Uterus (tissue), 3 donors: ENCODE measurements at regions not wholly inside any gene's neighbourhood (a gene's known extent, or its start where the extent isn't known, plus 50 kb on each side); places are given as distances from the start of the nearest gene placed in this dataset.
A peak's percentile ranks its signal among the peaks of the same experiment; 100 is the strongest.

ENCODE experiments used
- DNase-seq, 2 donors: peaks; one replicate each; pipeline ENCODE4 v3.0.0-alpha.2; 2019 to 2020
- H3K27ac ChIP-seq, 2 donors: fragments of 200-600 bp; sonication (generic); 1 replicate in 1 of 2; 2 replicates in 1 of 2; pipeline ENCODE4 v1.5.1; 2016 to 2018
- H3K27me3 ChIP-seq, 2 donors: fragments of 200-600 bp; sonication (generic); one replicate each; pipeline ENCODE4 v1.5.1; 2018 to 2019; ENCODE audit warnings: control low read depth in 1 of 2
- H3K36me3 ChIP-seq, 2 donors: fragments of 200-600 bp; sonication (generic); one replicate each; pipeline ENCODE4 v1.5.1; 2019; ENCODE audit warnings: control low read depth in 1 of 2
- H3K4me1 ChIP-seq, 2 donors: fragments of 200-600 bp; sonication (generic); one replicate each; pipeline ENCODE4 v1.5.1; 2018 to 2019; ENCODE audit warnings: control low read depth in 1 of 2
- H3K4me3 ChIP-seq, 2 donors: fragments of 200-600 bp; sonication (generic); 1 replicate in 1 of 2; 2 replicates in 1 of 2; pipeline ENCODE4 v1.5.1; 2018 to 2019; ENCODE audit warnings: mild to moderate bottlenecking in 1 of 2
- H3K9me3 ChIP-seq, 2 donors: fragments of 200-600 bp; sonication (generic); one replicate each; pipeline ENCODE4 v1.5.1; 2019; ENCODE audit warnings: control low read depth in 1 of 2
- POLR2A ChIP-seq, 2 donors: fragments of 450-650 bp; IDR thresholded peaks; one replicate each; pipeline ENCODE4 v1.6.1; 2016; ENCODE audit warnings: antibody characterized with exemption in 2 of 2, mild to moderate bottlenecking in 1 of 2, moderate library complexity in 1 of 2
- intact Hi-C: fragments of 100-400 bp; cut with DNase I; formaldehyde crosslinking; loops from one replicate; pipeline ENCODE4 v1.15.1; 2023; ENCODE audit warnings: low total_unique reads
- TF ChIP-seq, protein P1 (sequence below), 4 experiments: fragments of 200-600 bp in 2 of 4; fragments of 450-650 bp in 2 of 4; sonication (generic) in 2 of 4; IDR thresholded peaks; one replicate each; pipeline ENCODE4 v1.5.1; 2016 to 2019; ENCODE audit warnings: antibody characterized with exemption in 4 of 4, mild to moderate bottlenecking in 2 of 4, moderate library complexity in 1 of 4
- donor health status: DM: yes; HTN: yes; CAD: no.

DNA sequence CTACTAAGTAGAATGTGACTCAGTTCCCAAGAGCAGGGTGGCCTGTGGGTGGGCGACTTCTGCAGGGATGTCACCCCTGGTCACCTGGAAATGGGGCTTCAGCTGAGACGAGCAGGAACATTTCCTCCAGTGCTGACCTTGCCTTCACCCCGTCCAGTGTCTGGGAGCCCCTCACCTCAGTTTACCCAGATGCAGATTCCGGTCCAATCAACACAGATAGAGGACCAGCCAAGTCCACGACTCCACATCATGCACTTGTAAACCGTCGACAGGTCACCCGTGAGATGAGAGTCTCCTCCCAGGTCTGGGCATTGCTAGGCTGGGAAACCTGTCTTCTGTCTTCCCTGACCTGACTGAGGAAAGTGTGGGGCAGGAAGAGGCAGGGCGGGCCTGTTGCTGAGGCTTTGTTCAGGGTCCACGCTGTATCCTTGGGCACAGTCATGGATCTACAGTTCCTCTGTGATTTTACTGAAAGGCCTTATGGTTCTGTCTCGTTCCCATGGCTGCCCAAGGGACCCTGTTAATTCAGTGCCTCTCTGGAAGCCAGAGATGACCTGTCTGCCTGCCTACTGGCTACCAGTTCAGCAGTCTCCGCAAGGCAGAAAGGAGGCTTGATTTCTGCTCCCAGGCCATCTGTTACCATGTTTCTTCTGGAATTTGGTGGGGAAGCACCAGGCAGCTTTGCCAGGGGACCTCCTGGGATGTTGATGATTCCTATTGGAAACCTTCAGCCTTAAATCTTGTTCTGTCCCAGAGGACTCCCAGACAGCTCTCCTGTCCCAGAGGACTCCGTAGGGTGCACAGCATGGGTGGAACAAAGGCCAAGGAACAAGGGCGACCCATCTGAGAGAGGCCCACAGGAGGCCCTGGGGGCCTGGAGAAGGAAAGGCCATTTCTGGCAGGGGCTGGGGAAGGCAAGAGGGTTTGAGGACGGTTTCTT is 288.5 kb upstream of the RTL1 start:
- no peak for TF ChIP-seq POLR2A (IDR thresholded peaks at IDR 0.05)
- TF ChIP-seq, protein P1, sequence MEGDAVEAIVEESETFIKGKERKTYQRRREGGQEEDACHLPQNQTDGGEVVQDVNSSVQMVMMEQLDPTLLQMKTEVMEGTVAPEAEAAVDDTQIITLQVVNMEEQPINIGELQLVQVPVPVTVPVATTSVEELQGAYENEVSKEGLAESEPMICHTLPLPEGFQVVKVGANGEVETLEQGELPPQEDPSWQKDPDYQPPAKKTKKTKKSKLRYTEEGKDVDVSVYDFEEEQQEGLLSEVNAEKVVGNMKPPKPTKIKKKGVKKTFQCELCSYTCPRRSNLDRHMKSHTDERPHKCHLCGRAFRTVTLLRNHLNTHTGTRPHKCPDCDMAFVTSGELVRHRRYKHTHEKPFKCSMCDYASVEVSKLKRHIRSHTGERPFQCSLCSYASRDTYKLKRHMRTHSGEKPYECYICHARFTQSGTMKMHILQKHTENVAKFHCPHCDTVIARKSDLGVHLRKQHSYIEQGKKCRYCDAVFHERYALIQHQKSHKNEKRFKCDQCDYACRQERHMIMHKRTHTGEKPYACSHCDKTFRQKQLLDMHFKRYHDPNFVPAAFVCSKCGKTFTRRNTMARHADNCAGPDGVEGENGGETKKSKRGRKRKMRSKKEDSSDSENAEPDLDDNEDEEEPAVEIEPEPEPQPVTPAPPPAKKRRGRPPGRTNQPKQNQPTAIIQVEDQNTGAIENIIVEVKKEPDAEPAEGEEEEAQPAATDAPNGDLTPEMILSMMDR (IDR thresholded peaks at IDR 0.05) = no peak
- intact Hi-C loops = no loop called here
- Histone ChIP-seq H3K27ac (no peak overlapping the region), H3K4me3 (no peak overlapping the region), H3K9me3 (no peaks in the 10 kb centered on the region), H3K27me3 (no peaks in the 10 kb centered on the region), H3K4me1 (no peaks in the 10 kb centered on the region), H3K36me3 (no peaks in the 10 kb centered on the region)
- DNase-seq = peak in 1 of 2 donors; percentile 7

DNA sequence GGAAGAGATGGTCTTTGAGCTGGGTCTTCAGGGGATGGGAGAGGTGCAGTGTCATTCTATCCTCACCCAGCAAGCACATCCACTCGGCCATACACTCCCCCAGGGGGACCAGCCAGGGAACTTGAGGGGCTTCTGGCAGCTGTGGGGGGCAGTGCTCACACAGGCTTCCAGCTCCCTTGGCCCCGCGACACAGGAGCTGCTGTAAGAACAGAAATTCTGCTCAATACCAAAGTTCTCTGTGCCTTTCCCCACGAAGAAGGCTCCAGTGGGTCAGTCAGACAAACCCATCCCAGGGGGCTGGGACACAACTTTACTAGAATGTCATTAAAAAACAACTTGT is 289.1 kb upstream of the RTL1 start:
- no peak for TF ChIP-seq POLR2A (IDR thresholded peaks at IDR 0.05)
- TF ChIP-seq, protein P1 (IDR thresholded peaks at IDR 0.05) = no peak
- H3K9me3 ChIP-seq = no peaks in the 10 kb centered on the region
- intact Hi-C loops = no loop called here
- H3K4me3 ChIP-seq = no peak overlapping the region
- H3K27me3 ChIP-seq = no peaks in the 10 kb centered on the region
- DNase-seq = no peak
- no peaks in the 10 kb centered on the region for H3K36me3 ChIP-seq
- no peaks in the 10 kb centered on the region for H3K4me1 ChIP-seq
- no peak overlapping the region for H3K27ac ChIP-seq

DNA sequence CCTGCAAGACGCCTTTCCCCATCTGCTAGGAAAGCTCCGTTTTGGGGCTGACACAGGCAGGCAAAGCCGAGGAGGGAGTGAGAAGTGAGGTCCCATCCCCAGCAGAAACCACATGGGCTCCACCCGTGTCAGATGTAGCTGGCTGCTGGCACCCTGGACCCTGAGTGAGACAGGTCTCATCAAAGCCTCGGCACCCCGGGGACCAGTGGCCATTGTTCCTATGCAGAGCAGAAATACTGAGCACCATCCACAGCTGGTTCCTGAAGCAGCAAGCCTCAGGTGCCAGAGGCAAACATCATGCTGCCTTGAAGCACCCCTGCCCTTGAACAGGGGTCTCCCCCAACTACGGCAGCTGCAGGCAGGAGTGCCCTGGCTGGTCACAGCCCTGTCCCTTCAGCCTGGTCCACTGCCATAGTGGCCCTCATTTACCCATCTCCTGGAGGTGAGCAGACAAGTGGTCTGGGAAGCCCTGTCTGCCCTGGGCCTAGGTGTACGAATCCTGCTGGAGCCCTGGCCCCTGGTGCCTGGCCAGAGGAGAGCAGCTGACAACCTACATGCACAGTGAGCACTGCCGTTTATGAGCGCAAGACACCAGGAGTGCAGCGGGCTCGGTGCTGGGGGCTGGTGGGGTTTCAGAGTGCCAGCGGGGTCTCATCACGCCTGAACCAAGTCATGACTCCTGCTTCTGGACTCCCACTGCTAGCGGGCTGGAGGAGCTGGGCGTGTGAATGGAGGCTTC is 289.8 kb upstream of the RTL1 start:
- no peaks in the 10 kb centered on the region for H3K27me3 ChIP-seq
- no peak overlapping the region for H3K27ac ChIP-seq
- H3K36me3 ChIP-seq = no peaks in the 10 kb centered on the region
- intact Hi-C loops = no loop called here
- no peaks in the 10 kb centered on the region for H3K4me1 ChIP-seq
- no peaks in the 10 kb centered on the region for H3K9me3 ChIP-seq
- no peak overlapping the region for H3K4me3 ChIP-seq
- no peak for TF ChIP-seq POLR2A (IDR thresholded peaks at IDR 0.05)
- TF ChIP-seq, protein P1 (IDR thresholded peaks at IDR 0.05) = no peak
- DNase-seq = no peak

DNA sequence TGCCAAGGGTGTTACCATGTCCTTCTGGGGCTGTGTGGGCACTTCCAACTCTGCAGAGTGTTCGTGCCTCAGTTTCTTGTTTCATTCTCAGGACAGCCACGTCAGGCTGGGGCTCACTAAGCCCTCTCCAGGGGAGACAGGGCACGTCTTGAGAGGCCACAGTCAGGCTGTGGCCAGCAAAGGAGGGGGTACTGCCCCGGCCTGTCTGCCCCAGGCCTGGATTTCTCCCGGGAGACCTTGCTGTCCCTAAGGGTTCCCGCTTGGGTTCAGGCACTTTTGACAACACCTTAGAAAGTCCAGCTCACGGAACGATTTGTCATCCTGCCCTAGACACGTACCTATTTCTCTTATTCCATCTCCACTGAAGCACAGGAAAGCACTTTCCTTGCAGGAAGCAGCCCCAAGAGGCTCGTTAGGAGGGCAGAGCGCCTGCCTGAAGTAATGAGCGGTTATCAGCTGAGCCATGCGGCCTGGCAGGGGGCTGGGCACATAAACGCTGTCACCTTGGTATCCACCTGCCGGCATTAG is 290.4 kb upstream of the RTL1 start:
- no peak overlapping the region for H3K27ac ChIP-seq
- intact Hi-C loops = no loop called here
- H3K36me3 ChIP-seq = no peaks in the 10 kb centered on the region
- no peak for TF ChIP-seq POLR2A (IDR thresholded peaks at IDR 0.05)
- TF ChIP-seq, protein P1 (IDR thresholded peaks at IDR 0.05) = no peak
- DNase-seq = peak in 1 of 2 donors; percentile 9
- no peaks in the 10 kb centered on the region for H3K27me3 ChIP-seq
- no peaks in the 10 kb centered on the region for H3K4me1 ChIP-seq
- no peak overlapping the region for H3K4me3 ChIP-seq
- H3K9me3 ChIP-seq = no peaks in the 10 kb centered on the region
